ENCODE measurements at regions not wholly inside any gene's neighbourhood (a gene's known extent, or its start where the extent isn't known, plus 50 kb on each side); places are given as distances from the start of the nearest gene placed in this dataset.

DNA sequence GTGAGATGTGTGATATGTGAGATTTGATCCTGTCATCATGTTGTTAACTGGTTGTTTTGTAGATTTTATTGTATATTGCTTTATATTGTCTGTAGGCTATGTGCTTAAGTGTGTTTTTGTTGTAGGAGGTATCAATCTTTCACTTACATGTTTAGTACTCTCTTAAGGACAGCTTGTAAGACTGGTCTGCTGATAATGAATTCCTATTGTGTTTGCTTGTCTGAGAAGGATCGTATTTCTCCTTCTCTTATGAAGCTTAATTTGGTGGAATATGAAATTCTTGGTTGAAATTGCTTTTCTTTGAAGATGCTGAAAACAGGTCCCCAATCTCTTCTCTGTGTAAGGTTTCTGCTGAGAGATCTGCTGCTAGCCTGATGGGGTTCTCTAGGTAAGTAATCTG, 94.5 kb upstream of the ARHGAP5 start:
- in situ Hi-C loops (cut with MboI) = no loop called here
- ATAC-seq (no peak), DNase-seq (ENCODE audit: extremely low read depth in 1 of 4, low spot score in 3 of 4) (no peak), FAIRE-seq (no peak)
- H3K36me3 ChIP-seq (ENCODE audit: control insufficient read depth, insufficient read depth, low read length) = no peaks in the 10 kb centered on the region
- POLR2A ChIA-PET = no interaction called here
- no peak overlapping the region for H3K4me2 ChIP-seq (ENCODE audit: insufficient read depth, low read length)
- no peaks in the 10 kb centered on the region for H3K79me2 ChIP-seq (ENCODE audit: control insufficient read depth, insufficient read depth, low read length)
- TF ChIP-seq, protein P1, sequence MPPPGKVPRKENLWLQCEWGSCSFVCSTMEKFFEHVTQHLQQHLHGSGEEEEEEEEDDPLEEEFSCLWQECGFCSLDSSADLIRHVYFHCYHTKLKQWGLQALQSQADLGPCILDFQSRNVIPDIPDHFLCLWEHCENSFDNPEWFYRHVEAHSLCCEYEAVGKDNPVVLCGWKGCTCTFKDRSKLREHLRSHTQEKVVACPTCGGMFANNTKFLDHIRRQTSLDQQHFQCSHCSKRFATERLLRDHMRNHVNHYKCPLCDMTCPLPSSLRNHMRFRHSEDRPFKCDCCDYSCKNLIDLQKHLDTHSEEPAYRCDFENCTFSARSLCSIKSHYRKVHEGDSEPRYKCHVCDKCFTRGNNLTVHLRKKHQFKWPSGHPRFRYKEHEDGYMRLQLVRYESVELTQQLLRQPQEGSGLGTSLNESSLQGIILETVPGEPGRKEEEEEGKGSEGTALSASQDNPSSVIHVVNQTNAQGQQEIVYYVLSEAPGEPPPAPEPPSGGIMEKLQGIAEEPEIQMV (tag; conservative IDR thresholded peaks at IDR 0.05; ENCODE audit: low read depth) = no peak
- TF ChIP-seq POLR2H (tag; IDR thresholded peaks at IDR 0.05; ENCODE audit: low read depth) (no peak), ESRRA (IDR thresholded peaks at IDR 0.05; ENCODE audit: borderline replicate concordance, low read depth) (no peak), ZNF592 (IDR thresholded peaks at IDR 0.05) (no peak), MAX (CRISPR knock-in tag; IDR thresholded peaks at IDR 0.05) (no peak), PTRF (tag; IDR thresholded peaks at IDR 0.05) (no peak), ZKSCAN1 (IDR thresholded peaks at IDR 0.05; ENCODE audit: low read depth, low read length) (no peak), MCM7 (IDR thresholded peaks at IDR 0.05) (no peak)
- H3K9me1 ChIP-seq (ENCODE audit: control insufficient read depth, insufficient read depth, low read length) = no peaks in the 10 kb centered on the region
- no peaks in the 10 kb centered on the region for H4K20me1 ChIP-seq (replicated peaks; ENCODE audit: control insufficient read depth, insufficient read depth, low read length)
- no peak overlapping the region for H3K4me3 ChIP-seq
- H3K27ac ChIP-seq (ENCODE audit: extremely low read depth, low read depth, low read length) = no peak overlapping the region
- no peak overlapping the region for H3K9ac ChIP-seq (ENCODE audit: insufficient read depth in 1 of 2, low read depth in 2 of 2, low read length in 2 of 2)
- CTCF ChIA-PET (ENCODE audit: low intra/inter-chr PET ratio) = no interaction called here
- 10% methylated on average over 1 of the region's 1 CpG for WGBS (ENCODE audit: insufficient coverage, low coverage, missing lambda C conversion rate)
- H2AFZ ChIP-seq (ENCODE audit: low read depth, low read length) = no peak overlapping the region
- no peaks in the 10 kb centered on the region for H3K27me3 ChIP-seq (ENCODE audit: control insufficient read depth in 2 of 2, insufficient read depth in 2 of 2, low read length in 2 of 2)
- no peaks in the 10 kb centered on the region for H3K4me1 ChIP-seq (replicated peaks in 1 of 2; ENCODE audit: control insufficient read depth in 2 of 2, insufficient read depth in 2 of 2, low read length in 2 of 2)
- no peaks in the 10 kb centered on the region for H3K9me3 ChIP-seq (replicated peaks; ENCODE audit: control insufficient read depth, insufficient read depth, low read depth, low read length)
- intact Hi-C loops (cut with micrococcal nuclease) = no loop called here
- BruUV-seq (replicated peaks) = no TSS peak
